Chondrocyte (in vitro differentiated cells): ENCODE measurements at regions not wholly inside any gene's neighbourhood (a gene's known extent, or its start where the extent isn't known, plus 50 kb on each side); places are given as distances from the start of the nearest gene placed in this dataset.
A peak's percentile ranks its signal among the peaks of the same experiment; 100 is the strongest.

Experiments used
- DNase-seq: peaks from one replicate; pipeline ENCODE4 v3.0.0; 2021; ENCODE audit warnings: mixed read lengths, low spot score
- H3K27ac Mint-ChIP-seq: one replicate; pipeline ENCODE4 v1.8.0; 2021; ENCODE audit warnings: mild to moderate bottlenecking, moderate library complexity, mixed read lengths; ENCODE audit not compliant: unreplicated experiment
- H3K27me3 Mint-ChIP-seq: 2 replicates; pipeline ENCODE4 v1.8.0; 2021; ENCODE audit warnings: low read depth, mixed read lengths
- H3K36me3 Mint-ChIP-seq: 2 replicates; pipeline ENCODE4 v1.8.0; 2021; ENCODE audit warnings: low read depth, mixed read lengths
- H3K4me1 Mint-ChIP-seq: 2 replicates; pipeline ENCODE4 v1.8.0; 2021; ENCODE audit warnings: low read depth, mild to moderate bottlenecking, mixed read lengths
- H3K4me3 Mint-ChIP-seq: one replicate; pipeline ENCODE4 v1.8.0; 2021; ENCODE audit warnings: mild to moderate bottlenecking, moderate library complexity, mixed read lengths; ENCODE audit not compliant: unreplicated experiment
- H3K9me3 Mint-ChIP-seq: 2 replicates; pipeline ENCODE4 v1.8.0; 2021; ENCODE audit warnings: low read depth, mixed read lengths
- CTCF ChIP-seq: fragments of 200-600 bp; sonication (generic); IDR thresholded peaks from 2 replicates; pipeline ENCODE4 v1.5.0; 2021; ENCODE audit warnings: antibody characterized with exemption, mild to moderate bottlenecking, moderate library complexity

GRCh38 chr16:77650761-77651160 is 71.6 kb upstream of the NUDT7 start:
- H3K4me3 Mint-ChIP-seq, result no peak overlapping the region
- H3K36me3 Mint-ChIP-seq, result no peaks in the 10 kb centered on the region
- H3K27me3 Mint-ChIP-seq, result no peaks in the 10 kb centered on the region
- no peak for TF ChIP-seq CTCF
- H3K27ac Mint-ChIP-seq, result no peak overlapping the region
- no peaks in the 10 kb centered on the region for H3K4me1 Mint-ChIP-seq
- no peak for DNase-seq
- no peaks in the 10 kb centered on the region for H3K9me3 Mint-ChIP-seq

GRCh38 chr16:77652399-77652798 is 69.9 kb upstream of the NUDT7 start:
- no peaks in the 10 kb centered on the region for H3K4me1 Mint-ChIP-seq
- H3K36me3 Mint-ChIP-seq, result no peaks in the 10 kb centered on the region
- TF ChIP-seq CTCF, result no peak
- H3K27me3 Mint-ChIP-seq, result no peaks in the 10 kb centered on the region
- H3K27ac Mint-ChIP-seq, result no peak overlapping the region
- no peak for DNase-seq
- peaks cover 9% of the 10 kb centered on the region for H3K9me3 Mint-ChIP-seq
- no peak overlapping the region for H3K4me3 Mint-ChIP-seq

- no peaks in the 10 kb centered on the region for H3K36me3 Mint-ChIP-seq
These were observed 65.3 kb upstream of the NUDT7 start for GRCh38 chr16:77657016-77657415.

GRCh38 chr16:77660311-77660710 is 62.0 kb upstream of the NUDT7 start:
- H3K4me1 Mint-ChIP-seq, result no peaks in the 10 kb centered on the region
- H3K9me3 Mint-ChIP-seq, result peaks cover 12% of the 10 kb centered on the region
- peak; percentile 66 for TF ChIP-seq CTCF
- no peak overlapping the region for H3K27ac Mint-ChIP-seq
- DNase-seq, result no peak
- H3K4me3 Mint-ChIP-seq, result no peak overlapping the region
- H3K27me3 Mint-ChIP-seq, result peaks cover 5% of the 10 kb centered on the region
- H3K36me3 Mint-ChIP-seq, result no peaks in the 10 kb centered on the region

More at GRCh38 chr16:77657016-77657415, 65.3 kb upstream of the NUDT7 start:
- DNase-seq, result no peak
- Mint-ChIP-seq H3K27ac (no peak overlapping the region), H3K9me3 (peaks cover 9% of the 10 kb centered on the region), H3K4me1 (no peaks in the 10 kb centered on the region), H3K4me3 (no peak overlapping the region), H3K27me3 (peaks cover 5% of the 10 kb centered on the region)
- TF ChIP-seq CTCF, result no peak

GRCh38 chr16:77662246-77662645 is 60.1 kb upstream of the NUDT7 start:
- DNase-seq, result no peak
- TF ChIP-seq CTCF, result no peak
- Mint-ChIP-seq H3K27me3 (peaks cover 6% of the 10 kb centered on the region), H3K27ac (no peak overlapping the region), H3K4me3 (no peak overlapping the region), H3K36me3 (no peaks in the 10 kb centered on the region), H3K9me3 (peaks cover 4% of the 10 kb centered on the region), H3K4me1 (no peaks in the 10 kb centered on the region)
